ENCODE measurements at regions not wholly inside any gene's neighbourhood (a gene's known extent, or its start where the extent isn't known, plus 50 kb on each side); places are given as distances from the start of the nearest gene placed in this dataset.
"Not testable (repeated sequence)": the region's sequence is repeated elsewhere in the genome, so short reads cannot be mapped to it uniquely, and the experiment has no call there.

DNA sequence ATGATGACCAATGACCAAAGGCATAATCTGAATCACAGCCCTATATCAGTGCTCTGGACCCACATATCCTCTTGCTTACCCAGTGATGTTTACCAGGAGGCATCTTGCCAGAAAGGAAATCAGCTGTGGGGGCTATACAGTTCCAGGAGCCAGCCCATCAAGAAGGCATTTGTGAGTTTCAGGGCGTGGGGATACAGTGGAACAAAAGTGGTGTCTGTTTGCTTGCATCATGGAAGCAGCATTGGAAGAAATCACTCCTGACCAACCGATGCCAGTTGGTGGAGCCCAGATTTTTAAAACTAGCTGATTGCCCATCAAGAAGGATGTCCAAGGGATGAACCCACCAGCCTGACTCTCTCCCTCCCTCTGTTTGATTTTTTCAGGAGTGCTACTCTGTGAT, 106.5 kb upstream of the EGFLAM start:
- no peak overlapping the region for H3K4me3 ChIP-seq
- H3K27ac ChIP-seq, result no peak overlapping the region

DNA sequence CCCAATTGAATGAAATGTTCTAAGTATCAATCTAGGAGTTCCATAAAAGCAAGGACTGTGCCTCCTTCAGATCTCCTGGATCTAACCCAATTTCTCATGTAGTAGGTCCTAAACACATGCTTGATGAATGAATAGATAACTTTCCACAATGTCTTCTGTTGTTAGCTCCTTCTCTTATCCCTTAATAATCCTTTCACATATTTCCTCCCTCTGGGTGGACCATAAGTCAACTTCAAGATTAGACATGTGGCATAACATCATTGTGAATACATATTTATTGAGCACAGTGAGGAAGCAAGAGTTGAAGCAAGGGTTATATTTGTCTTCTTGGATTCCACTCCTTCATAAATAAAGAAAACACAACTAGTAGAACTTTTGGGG, 108.6 kb upstream of the EGFLAM start:
- H3K4me3 ChIP-seq, result no peak overlapping the region
- no peak overlapping the region for H3K27ac ChIP-seq

DNA sequence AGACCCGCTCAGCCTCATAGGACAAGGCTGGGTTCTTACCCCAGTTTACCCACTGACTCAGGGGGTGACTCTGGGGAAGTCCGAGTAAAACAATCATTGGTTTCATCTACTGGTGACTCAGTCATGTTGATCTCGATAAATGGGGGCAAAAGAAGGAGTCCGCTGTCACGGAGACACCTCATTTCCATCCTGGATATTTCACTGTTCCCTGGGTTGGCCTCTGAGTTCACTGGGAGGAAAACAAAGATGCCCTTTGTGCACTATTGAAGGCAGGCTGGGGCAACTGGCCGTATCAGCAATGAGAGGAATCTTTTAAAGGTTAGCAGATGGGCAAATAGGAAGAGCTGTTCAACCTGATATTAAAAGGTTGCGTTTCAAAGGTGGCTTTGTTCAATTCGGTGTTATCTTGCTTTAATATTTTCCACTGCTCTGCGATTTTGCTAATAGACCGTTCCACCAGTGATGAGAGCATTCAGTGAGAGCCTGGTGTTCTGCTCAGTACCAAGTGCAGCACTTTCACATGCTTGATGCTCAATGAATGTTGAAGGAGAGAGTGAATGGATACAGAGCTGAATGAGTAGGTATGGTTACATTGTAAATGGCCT, 110.2 kb upstream of the EGFLAM start:
- Histone ChIP-seq H3K27ac (no peak overlapping the region), H3K4me3 (no peak overlapping the region)

DNA sequence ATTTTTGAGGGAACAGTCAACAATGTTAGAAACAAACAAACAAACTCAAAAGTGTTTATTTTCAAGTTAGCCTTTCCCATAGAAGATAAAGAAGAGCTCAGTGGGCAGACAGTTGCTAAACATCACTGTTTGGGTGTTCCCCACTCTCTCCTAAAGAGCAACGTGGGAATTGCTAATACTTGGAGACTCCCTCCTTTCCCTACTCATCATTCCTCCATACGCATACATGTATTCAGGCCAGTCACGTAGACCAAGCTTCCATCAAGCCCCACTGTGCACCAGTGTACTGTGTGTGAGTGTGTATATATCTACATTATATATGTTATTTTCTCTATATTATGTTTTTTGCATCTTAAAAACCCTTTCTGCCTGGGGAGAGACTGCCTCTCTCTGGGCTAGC, 115.0 kb upstream of the EGFLAM start:
- Histone ChIP-seq H3K4me3 (no peak overlapping the region), H3K27ac (no peak overlapping the region)

DNA sequence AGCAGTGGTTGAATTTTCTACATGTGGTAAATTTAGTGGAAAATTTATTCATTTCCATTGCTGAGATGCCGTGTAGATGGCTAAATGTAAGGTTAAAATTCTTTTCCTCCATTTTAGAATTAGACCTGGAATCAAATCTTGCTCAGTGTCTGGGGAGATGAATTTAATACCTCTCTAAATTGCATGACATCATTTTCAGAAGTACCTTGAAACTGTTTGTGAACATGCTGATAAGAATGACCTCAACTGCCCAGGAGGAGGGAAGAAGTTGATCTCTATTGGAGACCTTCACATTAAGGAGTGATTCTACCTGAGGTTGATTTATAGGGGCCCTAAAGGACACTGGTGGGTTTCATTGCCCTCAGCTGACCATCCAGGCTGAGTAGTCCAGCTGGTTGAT, 116.7 kb upstream of the EGFLAM start:
- Histone ChIP-seq H3K4me3 (no peak overlapping the region), H3K27ac (no peak overlapping the region)

DNA sequence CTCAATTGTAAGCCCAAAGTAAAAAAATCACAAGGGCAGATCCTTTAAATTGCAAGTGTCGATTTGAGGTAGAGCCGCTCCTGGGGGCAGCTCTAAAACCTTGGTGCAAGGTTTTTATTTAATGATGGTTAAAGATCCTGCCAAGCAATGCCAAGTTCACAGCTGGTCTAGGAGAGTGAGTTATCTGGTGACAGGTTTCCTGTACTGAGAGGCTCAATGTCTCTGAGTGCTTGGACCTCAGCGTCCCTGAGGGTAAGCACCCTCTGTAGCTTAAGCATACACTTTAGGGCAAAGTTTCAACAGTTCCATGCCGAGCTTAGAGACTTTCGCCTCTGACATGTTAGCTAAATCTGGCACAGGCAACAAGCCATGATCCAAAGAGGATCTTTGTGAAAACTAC, 119.8 kb upstream of the EGFLAM start:
- Histone ChIP-seq H3K4me3 (no peak overlapping the region), H3K27ac (no peak overlapping the region)

DNA sequence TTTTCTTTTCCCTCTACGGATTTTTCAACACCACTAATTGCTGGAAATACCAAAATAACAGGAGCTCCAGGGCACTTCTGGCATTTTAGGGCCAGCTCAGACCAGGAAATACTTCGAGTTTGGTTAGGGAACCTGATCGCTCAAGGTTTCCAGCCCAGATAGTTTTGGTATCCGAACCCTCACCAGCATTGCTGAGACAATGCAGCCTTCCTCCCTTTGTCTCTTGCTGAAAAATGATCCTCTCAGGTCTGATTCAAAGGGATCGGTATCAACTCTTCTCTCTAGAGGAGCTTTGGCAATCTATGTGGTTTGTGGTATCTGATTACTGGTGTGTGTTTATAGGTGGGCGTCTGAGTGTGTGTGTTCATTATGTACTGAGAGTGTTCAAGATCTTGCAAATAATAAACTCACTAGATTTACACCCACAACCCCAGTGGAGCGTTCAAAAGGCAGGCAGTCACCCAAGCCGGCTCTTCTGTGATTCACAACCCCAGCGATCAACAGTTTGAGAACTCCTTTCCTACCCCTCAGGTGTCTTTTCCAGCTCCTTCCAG, 122.8 kb upstream of the EGFLAM start:
- no peak overlapping the region for H3K4me3 ChIP-seq
- H3K27ac ChIP-seq, result no peak overlapping the region

DNA sequence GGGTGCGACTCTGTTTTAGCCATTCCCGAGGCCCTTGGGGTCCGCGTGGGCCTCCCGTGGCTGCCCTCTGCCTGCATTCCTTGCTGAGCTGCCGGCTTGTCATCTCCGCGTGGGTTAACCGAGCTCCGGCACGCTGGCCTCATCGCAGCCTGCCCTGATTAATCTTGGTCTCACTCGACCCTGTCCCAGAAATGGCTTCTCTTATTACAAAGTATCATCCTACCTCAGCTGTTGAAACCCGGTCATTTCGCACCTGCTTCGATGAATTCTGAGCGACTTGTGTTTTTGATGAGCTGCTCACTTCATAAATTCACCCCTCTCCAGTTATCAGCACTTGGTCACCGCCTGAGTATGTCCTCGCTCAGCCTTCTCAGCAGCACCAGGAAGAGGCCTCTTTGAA, 123.5 kb upstream of the EGFLAM start:
- H3K27ac ChIP-seq, result no peak overlapping the region
- no peak overlapping the region for H3K4me3 ChIP-seq

DNA sequence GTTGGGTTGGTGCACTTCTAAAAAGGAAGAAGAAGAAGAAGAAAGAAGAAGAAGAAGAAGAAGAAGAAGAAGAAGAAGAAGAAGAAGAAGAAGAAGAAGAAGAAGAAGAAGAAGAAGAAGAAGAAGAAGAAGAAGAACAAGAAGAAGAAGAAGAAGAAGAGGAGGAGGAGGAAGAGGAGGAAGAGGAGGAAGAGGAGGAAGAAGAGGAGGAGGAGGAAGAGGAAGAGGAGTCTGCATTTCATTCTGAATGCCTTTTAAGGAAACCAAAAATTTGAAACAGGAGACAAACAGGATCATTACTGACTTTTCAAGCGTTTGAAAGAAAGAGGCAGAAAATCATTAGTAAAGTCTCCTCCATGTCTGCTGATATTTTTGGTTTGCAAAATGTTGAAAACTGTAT, 124.1 kb upstream of the EGFLAM start:
- not testable (repeated sequence) for H3K27ac ChIP-seq, H3K4me3 ChIP-seq

DNA sequence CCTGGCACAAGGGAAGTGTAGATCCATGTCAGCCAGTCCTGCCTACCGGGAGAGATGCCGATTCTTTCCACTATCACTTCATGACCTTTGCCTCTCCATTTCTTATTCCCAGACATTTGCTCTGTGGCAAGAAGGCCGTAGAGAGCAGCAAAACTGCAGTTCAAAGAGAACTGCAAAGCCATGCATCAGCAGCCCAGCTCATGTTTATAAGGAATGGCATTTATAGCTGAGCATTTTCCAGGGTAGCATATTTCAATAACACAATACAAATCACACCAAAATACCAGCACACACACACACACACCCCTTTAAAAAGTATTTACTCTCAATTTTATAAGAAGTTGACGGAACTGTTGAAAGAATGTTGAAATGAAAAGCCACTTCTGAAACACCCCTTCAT, 126.7 kb upstream of the EGFLAM start:
- Histone ChIP-seq H3K27ac (no peak overlapping the region), H3K4me3 (no peak overlapping the region)

DNA sequence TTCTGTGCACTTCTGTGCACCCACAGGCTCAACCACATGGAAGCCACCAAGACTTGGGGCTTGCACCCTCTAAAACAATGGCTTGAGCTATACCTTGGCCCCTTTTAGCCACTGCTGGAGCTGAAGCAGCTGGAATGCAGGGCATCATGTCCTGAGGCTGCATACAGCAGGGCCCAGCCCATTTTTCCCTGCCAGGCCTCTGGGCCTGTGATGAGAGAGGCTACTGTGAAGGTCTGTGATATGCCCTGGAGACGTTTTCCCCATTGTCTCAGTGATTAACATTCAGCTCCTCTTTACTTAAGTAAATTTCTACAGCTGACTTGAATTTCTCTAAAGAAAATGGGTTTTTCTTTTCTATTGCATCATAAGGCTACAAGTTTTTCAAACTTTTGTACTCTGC, 134.0 kb upstream of the EGFLAM start:
- no peak overlapping the region for H3K27ac ChIP-seq
- H3K4me3 ChIP-seq, result no peak overlapping the region

DNA sequence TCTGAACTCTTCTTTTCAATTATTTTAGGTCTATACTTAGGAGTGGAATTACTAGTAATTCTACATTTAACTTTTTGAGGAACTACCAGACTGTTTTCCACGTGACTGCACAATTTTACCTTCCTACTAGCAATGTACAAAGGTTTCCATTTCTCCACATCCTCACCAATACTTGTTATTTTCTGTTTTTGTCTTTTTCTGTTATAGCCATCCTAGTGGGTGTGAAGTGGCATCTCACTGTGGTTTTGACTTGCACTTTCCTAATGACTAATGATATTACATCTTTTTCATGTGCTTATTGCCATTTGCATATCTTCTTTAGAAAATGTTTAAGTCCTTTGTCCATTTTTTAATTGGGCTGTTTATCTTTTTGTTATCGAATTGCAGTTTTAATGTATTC, 136.9 kb upstream of the EGFLAM start:
- Histone ChIP-seq H3K27ac (no peak overlapping the region), H3K4me3 (no peak overlapping the region)

DNA sequence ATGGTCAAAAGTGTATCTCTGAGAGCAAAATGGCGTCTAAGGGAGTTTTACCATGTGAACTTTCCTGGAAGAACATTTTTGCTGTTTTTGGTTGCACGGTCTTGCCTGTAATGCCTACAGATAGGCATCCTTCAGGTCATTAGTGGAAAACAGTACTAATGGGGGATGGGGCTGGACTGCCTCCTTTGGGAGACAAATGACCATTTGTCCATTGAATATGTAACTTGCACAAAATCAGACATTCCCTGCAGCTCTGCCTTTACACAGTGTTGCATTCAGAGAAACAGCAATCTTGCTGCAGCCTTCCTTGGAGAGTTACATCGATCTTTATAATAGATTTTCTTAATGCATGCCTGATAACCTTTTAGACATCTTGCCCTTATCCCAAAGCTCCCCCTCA, 138.5 kb upstream of the EGFLAM start:
- Histone ChIP-seq H3K4me3 (no peak overlapping the region), H3K27ac (no peak overlapping the region)

DNA sequence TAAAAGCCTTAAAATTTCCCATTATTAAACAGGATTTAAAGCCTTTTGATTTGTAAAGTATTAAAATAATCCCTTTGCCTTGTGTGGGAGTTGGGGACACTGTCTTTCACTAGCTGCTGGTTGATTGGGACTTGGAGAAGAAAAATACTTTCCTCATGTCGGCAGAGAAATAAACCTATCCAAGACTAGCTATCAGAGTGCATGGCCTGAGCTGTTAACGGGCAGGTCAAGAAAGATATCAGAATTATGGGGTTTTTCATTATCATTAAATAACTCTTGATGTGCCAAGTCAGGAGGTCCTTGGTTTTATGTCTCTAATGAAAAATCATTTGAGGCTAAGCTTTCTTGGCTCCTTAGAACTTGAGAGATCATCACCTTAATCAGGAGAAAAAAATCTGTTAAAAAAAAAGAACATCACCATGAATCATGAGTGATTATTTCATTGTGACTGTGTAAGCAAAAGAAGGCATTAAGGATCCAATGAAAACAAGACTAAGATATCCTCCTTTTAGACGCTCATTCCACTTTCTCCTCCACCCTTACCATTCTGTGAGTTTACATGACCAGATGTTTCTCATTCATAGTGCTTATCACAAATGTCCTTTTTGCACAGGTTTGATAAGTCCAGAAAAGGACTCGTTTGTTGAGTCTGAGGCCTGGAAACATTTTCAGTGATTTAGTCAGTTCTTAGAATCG, 140.4 kb upstream of the EGFLAM start:
- H3K27ac ChIP-seq, result no peak overlapping the region
- no peak overlapping the region for H3K4me3 ChIP-seq

DNA sequence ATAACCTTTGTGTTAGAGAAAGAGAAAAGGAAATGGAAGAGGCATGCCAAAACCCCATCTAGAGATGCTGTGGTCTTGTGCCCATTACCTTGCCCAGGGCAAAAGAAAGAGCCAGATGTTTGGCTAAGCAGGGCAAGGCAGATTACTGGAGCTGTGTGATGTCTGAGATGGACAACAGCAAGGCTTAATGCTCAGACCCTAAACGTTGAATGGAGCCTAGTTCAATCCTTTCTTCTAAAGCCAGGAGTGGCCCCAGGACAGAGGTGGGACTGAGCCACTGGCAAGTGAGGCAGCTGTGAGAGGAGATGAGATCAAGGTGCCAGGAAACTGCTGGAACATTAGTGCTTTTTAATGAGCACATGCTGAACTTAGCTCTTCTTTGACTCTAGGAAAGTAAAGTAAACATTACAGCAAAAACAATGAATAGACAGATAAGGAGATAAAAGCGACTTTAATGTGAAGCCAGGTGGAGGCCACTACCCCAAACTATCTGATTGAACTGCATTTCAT, 143.0 kb upstream of the EGFLAM start:
- Histone ChIP-seq H3K27ac (no peak overlapping the region), H3K4me3 (no peak overlapping the region)

DNA sequence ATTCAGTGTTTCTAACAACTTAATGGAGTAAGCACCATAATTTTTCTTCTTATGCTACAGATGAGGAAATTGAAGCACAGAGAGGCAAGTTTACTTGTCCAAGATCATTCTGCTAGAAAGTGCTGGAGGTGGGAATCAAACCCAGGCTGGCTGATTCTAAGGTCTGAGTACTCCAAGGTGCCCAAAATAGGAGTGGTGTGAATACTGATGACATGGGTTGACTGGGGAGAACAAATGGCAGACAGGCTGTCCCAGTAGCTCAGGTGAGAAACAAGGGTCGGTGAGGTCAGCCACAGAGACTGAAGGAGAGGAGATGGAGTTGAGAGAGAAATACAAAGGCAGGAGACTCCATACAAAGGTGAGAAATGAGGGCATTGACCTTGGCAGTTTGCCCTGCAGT, 144.5 kb upstream of the EGFLAM start:
- Histone ChIP-seq H3K4me3 (no peak overlapping the region), H3K27ac (no peak overlapping the region)

DNA sequence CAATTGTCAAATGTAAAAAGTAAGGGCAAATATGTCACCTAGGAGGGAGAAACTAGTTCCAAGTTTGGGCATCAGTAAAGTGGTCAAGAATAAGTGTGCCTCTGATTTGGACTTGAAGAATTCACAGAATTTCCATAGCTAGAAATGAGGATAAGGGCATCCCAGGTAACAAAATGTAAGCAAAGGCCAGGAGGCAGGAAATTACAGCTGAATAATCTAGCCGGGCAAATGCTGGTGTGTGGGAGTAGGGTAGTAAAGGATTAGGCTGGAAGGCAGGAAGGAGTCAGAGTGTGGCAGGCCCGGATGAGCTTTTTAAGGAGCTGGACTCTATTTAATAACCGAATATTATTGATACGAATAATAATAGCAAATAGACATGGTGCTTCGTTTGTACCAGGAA, 144.9 kb upstream of the EGFLAM start:
- no peak overlapping the region for H3K4me3 ChIP-seq
- H3K27ac ChIP-seq, result no peak overlapping the region

DNA sequence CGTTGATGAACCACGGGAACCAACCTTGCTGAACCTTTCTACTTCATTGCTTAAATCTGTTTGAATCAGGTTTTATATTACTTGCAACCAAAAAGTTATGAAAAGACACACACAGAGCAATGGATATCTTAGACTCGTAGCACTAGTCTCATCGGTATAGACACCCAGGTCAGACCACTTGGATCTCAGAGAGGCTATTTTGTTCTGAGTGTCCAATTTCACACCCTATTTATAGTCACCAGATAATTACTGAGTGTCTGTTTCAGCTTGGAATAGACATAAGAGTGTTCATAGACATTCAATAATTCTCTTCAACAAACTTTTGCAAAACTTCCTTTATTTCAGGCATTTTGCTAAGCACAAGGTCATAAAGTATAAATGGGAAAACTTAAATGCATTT, 145.4 kb upstream of the EGFLAM start:
- no peak overlapping the region for H3K27ac ChIP-seq
- H3K4me3 ChIP-seq, result no peak overlapping the region

DNA sequence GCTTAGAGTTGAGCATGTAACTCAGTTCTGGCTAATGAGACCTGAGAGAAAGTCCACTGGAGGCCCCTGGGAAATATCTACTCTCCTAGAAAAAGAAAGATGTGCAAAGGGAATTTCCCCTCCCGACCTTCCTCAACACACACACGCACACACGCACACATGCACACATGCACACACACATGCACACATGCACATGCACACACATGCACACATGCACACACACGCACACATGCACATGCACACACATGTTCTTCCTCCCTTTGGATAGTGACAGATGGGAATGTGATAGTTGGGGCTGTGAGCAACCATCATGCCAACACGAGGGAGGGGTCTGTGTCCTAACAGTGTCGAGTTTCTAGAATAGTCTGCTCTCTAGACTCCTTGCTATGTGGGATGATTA, 148.2 kb upstream of the EGFLAM start:
- H3K27ac ChIP-seq, result no peak overlapping the region
- H3K4me3 ChIP-seq, result no peak overlapping the region

DNA sequence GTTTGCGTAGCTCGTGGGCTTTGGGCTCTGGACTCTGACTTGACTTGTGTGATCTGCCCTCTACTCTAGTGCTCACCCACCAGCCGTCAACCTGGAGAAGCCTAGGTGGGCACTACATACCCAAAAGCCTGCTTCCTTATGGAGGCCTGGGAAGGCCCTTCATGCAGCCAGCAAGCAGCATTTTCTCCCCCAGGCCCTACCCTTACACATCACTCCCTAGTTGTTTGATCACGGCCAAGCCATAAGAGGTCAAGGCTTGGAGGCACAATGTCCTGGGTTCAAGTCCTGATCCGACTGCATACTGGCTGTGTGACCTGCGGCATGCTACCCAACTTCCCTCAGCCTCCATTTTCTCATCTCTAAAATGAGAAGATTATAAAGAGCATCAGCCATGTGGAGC, 151.3 kb upstream of the EGFLAM start:
- Histone ChIP-seq H3K4me3 (no peak overlapping the region), H3K27ac (no peak overlapping the region)

DNA sequence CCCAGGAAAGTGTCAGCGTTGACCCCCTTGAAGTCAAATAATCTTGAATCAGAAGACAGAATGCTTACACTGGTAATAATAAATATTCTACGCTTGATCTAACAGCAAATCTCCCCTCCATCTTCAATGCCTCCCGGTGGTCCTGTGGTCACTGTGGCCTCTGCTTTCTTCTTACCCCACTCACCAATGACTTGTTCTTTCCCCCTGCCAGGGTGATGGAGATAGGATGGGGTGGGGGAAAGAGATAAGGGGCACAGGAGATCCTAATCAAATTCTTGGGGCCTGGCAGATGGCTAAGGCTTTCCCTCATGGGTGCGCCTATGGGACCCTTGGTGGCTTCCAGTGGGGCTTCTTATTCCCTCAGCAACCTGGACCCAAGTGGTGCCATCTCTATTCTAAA, 152.6 kb upstream of the EGFLAM start:
- no peak overlapping the region for H3K27ac ChIP-seq
- H3K4me3 ChIP-seq, result no peak overlapping the region

DNA sequence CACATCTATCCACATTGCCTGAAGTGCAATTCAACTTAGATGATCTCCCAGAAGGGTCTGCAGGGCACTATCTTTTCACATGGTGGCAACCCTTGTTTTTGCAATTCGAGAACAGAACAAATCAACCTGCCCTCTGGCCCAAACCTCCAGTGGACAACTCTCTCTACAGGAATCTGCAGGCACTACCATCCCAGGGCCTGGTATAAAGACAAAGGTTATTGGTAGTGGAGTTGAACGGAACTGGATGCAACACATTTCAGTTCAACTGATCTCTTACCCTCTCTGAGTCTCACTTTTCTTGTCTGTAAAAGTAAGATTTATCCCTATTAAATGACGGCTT, 153.2 kb upstream of the EGFLAM start:
- Histone ChIP-seq H3K27ac (no peak overlapping the region), H3K4me3 (no peak overlapping the region)

All from skin epidermis (tissue), 12 donors.